ENCODE measurements at regions not wholly inside any gene's neighbourhood (a gene's known extent, or its start where the extent isn't known, plus 50 kb on each side); places are given as distances from the start of the nearest gene placed in this dataset.
"Not testable (repeated sequence)": the region's sequence is repeated elsewhere in the genome, so short reads cannot be mapped to it uniquely, and the experiment has no call there.

DNA sequence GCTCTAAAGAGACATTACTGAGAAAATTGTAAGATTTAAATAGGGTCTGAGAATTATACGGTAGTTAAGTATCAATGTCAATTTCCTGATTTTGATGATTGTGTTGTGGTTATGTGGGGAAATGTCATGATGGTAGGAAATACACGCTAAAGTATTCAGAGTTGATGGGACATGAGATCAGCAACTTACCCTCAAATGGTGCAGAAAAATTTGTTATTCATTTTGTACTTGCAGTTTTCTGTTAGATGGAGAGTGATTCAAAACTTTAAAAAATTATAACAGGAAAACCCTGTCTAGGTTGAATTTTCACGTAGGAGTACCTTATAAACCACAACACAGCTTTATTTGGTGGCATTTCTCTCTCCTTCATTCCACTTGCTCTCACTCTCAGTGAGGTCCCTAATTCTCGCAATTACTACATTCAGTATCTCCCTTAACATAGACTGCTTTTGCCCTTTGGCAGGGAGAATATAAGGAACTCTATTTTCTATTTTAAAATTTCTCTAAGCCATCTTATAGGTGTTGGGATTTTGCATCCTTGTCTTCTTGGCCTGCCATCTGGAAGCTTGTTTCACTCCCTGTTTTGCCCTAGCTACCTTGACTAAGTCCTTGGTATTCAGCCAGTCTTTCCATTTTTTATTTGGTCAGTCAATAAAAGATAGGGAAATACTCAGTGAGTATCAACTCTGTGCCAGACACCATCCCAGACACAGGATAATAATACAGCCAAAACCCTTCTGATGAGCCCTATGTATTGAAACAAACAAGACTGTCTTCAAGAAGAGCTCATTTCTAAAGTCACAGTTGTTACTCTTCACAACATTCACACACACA is 550.6 kb upstream of the ACVR2A start:
- H3K36me3 ChIP-seq (ENCODE audit: control insufficient read depth, insufficient read depth, low read length): no peaks in the 10 kb centered on the region
- no peak for FAIRE-seq

DNA sequence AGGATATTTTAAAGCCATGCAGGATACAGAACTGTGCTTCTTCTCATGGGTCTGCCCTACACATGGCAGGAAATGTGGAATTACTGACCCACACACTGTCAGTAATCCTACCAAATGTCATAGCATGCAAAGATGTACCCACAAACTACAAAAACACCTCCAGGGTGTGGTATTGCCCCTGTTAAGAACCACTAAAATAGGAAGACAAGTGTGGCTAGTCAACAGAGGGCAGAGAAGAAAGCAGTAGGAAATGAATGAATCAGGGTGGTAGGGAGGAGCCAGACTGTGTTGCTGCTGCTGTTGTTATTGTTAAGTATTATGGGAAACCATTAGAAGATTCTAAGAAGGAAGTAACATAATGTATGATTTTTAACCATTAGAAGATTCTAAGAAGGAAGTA is 556.7 kb upstream of the ACVR2A start:
- Histone ChIP-seq H3K27me3 (ENCODE audit: control insufficient read depth, insufficient read depth, low read length) (no peaks in the 10 kb centered on the region), H3K4me3 (ENCODE audit: low read depth, low read length) (no peak overlapping the region), H3K36me3 (ENCODE audit: control insufficient read depth, insufficient read depth, low read length) (no peaks in the 10 kb centered on the region)
- TF ChIP-seq, protein P1, sequence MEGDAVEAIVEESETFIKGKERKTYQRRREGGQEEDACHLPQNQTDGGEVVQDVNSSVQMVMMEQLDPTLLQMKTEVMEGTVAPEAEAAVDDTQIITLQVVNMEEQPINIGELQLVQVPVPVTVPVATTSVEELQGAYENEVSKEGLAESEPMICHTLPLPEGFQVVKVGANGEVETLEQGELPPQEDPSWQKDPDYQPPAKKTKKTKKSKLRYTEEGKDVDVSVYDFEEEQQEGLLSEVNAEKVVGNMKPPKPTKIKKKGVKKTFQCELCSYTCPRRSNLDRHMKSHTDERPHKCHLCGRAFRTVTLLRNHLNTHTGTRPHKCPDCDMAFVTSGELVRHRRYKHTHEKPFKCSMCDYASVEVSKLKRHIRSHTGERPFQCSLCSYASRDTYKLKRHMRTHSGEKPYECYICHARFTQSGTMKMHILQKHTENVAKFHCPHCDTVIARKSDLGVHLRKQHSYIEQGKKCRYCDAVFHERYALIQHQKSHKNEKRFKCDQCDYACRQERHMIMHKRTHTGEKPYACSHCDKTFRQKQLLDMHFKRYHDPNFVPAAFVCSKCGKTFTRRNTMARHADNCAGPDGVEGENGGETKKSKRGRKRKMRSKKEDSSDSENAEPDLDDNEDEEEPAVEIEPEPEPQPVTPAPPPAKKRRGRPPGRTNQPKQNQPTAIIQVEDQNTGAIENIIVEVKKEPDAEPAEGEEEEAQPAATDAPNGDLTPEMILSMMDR (IDR thresholded peaks at IDR 0.05; ENCODE audit: insufficient read depth, low read length, severe bottlenecking): no peak
- DNase-seq (ENCODE audit: low read depth) (no peak), FAIRE-seq (no peak)

More for the DNA sequence above, 550.6 kb upstream of the ACVR2A start:
- TF ChIP-seq, protein P1 (IDR thresholded peaks at IDR 0.05; ENCODE audit: insufficient read depth, low read length, severe bottlenecking): no peak
- Histone ChIP-seq H3K27me3 (ENCODE audit: control insufficient read depth, insufficient read depth, low read length) (no peaks in the 10 kb centered on the region), H3K4me3 (ENCODE audit: low read depth, low read length) (no peak overlapping the region)
- no peak for DNase-seq (ENCODE audit: low read depth)

DNA sequence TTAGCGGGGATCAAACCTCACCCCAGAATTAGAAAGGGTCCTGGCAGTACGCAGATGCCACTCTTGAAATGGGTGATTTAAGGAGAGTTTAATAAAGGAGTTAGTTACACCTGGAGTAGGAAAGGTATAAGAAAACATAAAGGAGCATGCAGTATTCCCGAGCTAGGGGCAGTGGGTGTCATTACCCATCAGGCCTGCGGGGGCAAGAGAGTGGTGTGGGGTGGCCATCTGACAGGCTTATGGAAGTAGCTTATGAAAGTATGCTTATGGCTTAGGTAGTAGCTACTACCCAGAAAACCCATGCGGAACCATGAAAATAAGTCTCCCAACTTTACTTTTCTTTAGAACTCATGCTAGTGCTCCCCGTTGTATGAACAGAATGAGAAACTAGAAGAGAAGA is 568.9 kb upstream of the ACVR2A start:
- no peaks in the 10 kb centered on the region for H3K36me3 ChIP-seq (ENCODE audit: control insufficient read depth, insufficient read depth, low read length)
- DNase-seq (ENCODE audit: low read depth): no peak
- no peak overlapping the region for H3K4me3 ChIP-seq (ENCODE audit: low read depth, low read length)
- no peaks in the 10 kb centered on the region for H3K27me3 ChIP-seq (ENCODE audit: control insufficient read depth, insufficient read depth, low read length)
- TF ChIP-seq, protein P1 (IDR thresholded peaks at IDR 0.05; ENCODE audit: insufficient read depth, low read length, severe bottlenecking): peak; percentile 13
- FAIRE-seq: no peak

DNA sequence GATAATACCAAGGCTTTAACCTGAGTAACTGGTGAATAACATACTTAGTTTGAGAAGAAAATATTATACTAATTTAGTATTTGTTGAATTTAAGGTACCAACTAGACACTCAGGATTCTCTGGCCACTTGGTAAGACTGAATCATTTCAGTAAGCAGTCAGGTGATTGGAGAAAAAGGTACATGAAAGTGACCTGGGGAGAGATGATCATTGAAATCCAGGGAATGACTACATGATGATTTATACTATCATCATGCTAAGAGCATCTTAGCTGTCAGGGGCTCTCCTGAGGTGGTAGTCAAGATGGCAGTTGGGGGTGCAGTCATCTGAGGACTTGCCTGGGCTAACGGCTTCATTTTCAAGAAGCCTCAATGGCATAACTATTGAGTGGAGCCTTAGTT is 571.2 kb upstream of the ACVR2A start:
- Histone ChIP-seq H3K36me3 (ENCODE audit: control insufficient read depth, insufficient read depth, low read length) (no peaks in the 10 kb centered on the region), H3K27me3 (ENCODE audit: control insufficient read depth, insufficient read depth, low read length) (no peaks in the 10 kb centered on the region), H3K4me3 (ENCODE audit: low read depth, low read length) (no peak overlapping the region)
- no peak for FAIRE-seq
- DNase-seq (ENCODE audit: low read depth): peak; percentile 20
- TF ChIP-seq, protein P1 (IDR thresholded peaks at IDR 0.05; ENCODE audit: insufficient read depth, low read length, severe bottlenecking): no peak

DNA sequence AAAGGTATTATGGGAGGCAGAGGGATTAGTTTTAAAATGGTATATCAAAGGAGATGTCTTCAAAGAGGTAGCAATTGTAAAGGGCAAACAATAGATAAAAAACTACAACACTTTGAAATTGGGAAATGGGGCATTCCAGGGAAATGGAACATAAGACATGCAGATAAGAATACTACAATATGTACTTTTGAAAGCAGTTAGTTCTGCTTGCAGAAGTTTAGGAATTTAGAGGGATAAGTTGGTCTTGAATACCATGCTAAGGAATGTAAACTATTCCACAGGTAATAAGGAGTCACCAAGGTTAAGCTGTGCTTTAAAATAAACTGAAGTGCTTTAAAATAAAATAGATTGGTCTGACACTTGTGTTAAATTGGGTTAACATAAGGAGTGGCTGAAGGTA is 571.7 kb upstream of the ACVR2A start:
- Histone ChIP-seq H3K36me3 (ENCODE audit: control insufficient read depth, insufficient read depth, low read length) (no peaks in the 10 kb centered on the region), H3K4me3 (ENCODE audit: low read depth, low read length) (no peak overlapping the region), H3K27me3 (ENCODE audit: control insufficient read depth, insufficient read depth, low read length) (no peaks in the 10 kb centered on the region)
- TF ChIP-seq, protein P1 (IDR thresholded peaks at IDR 0.05; ENCODE audit: insufficient read depth, low read length, severe bottlenecking): no peak
- no peak for FAIRE-seq
- DNase-seq (ENCODE audit: low read depth): peak; percentile 33

DNA sequence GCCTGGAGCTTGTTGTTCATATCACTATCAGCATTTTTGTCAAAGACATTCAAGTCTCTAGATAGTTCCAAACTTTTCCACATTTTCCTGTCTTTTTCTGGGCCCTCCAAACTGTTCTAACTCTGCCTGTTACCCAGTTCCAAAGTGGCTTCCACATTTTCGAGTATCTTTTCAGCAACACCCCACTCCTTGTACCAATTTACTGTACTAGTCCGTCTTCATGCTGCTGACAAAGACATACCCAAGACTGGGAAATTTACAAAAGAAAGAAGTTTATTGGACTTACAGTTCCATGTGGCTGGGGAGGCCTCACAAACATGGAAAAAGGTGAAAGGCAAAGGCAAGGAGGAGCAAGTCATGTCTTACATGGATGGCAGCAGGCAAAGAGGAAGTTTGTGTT is 575.2 kb upstream of the ACVR2A start:
- H3K4me3 ChIP-seq (ENCODE audit: low read depth, low read length); H3K36me3 ChIP-seq (ENCODE audit: control insufficient read depth, insufficient read depth, low read length); H3K27me3 ChIP-seq (ENCODE audit: control insufficient read depth, insufficient read depth, low read length); DNase-seq (ENCODE audit: low read depth); FAIRE-seq: not testable (repeated sequence)

All from bronchial epithelial cell (primary cell).